ENCODE measurements at regions not wholly inside any gene's neighbourhood (a gene's known extent, or its start where the extent isn't known, plus 50 kb on each side); places are given as distances from the start of the nearest gene placed in this dataset.

DNA sequence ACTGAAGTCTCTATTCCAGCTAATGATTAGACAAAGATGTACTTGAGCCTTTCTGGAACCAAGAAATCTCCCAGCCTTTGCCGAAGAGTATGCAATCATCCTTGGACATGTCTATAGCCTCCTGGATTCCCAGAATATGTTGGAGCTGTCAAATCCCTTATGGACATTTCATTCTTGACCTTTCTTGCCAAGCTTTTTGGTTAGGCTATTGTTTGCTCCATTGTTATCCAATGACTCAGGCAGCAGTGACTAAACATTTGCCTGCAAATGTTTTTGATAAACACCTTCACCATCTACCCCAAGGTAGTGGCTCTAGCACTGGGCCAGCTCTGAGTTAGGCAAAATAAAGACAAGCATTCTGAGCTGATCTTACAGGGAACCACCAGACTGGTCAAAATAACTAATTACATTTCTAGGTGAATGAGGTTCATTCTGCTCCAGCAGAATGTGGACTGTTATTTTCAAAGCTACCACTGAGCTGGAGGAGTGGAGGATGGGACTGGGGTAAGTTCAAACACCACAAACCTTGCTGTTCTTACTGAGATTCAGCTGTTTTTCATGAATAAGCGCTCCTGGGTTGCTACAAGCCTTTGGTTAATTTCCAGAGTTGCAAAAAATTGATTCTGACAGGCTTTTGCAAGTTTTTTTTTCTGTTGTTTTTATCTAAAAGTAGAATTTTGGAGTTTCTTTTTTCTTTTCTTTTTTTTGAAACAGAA, 81.0 kb downstream of the TMEM270 start:
- BruUV-seq (replicated peaks) = no TSS peak
- Histone ChIP-seq H3K4me1 (ENCODE audit: control insufficient read depth, insufficient read depth, low read length) (0 out of 2 replicates have a peak, but pooled peaks cover 1% of the 10 kb centered on the region), H3K4me2 (ENCODE audit: low read depth, low read length) (no peak overlapping the region), H3K23ac (ENCODE audit: low read depth, low read length) (no peak overlapping the region), H3K14ac (replicated peaks; ENCODE audit: low read depth, low read length) (no peak overlapping the region), H3K79me1 (ENCODE audit: low read depth in 1 of 2, low read length in 2 of 2) (no peaks in the 10 kb centered on the region), H3K18ac (ENCODE audit: low read depth, low read length) (no peak overlapping the region), H2BK20ac (ENCODE audit: low read depth, low read length) (no peak overlapping the region), H3K9ac (ENCODE audit: low read depth, low read length) (no peak overlapping the region), H3K27ac (ENCODE audit: insufficient read depth, low read length) (no peak overlapping the region), H3K27me3 (ENCODE audit: control insufficient read depth, insufficient read depth, low read length) (no peaks in the 10 kb centered on the region), H3K36me3 (ENCODE audit: control insufficient read depth, insufficient read depth, low read length) (no peaks in the 10 kb centered on the region), H3K9me3 (ENCODE audit: control insufficient read depth, insufficient read depth, low read length) (peaks cover 5% of the 10 kb centered on the region; the same call in 1 of the 2 replicates), H3K4me3 (ENCODE audit: insufficient read depth, low read depth, low read length) (no peak overlapping the region), H2BK5ac (ENCODE audit: low read depth, low read length, poor library complexity, severe bottlenecking) (no peak overlapping the region), H2BK15ac (ENCODE audit: low read depth, low read length) (no peak overlapping the region), H2AK9ac (replicated peaks; ENCODE audit: low read depth, low read length, poor library complexity) (no peak overlapping the region), H3K9me1 (ENCODE audit: insufficient read depth, low read length) (no peaks in the 10 kb centered on the region), H4K8ac (ENCODE audit: low read depth in 2 of 2, low read length in 2 of 2) (no peak overlapping the region), H3K4ac (ENCODE audit: low read depth, low read length) (no peak overlapping the region), H4K5ac (ENCODE audit: low read depth, low read length) (no peak overlapping the region), H4K20me1 (ENCODE audit: insufficient read depth, low read length) (no peaks in the 10 kb centered on the region), H2AK5ac (ENCODE audit: low read depth, low read length) (no peak overlapping the region), H3K56ac (ENCODE audit: extremely low read depth, insufficient read depth, low read length) (no peak overlapping the region), H2BK120ac (ENCODE audit: low read depth, low read length) (no peak overlapping the region), H2AFZ (replicated peaks; ENCODE audit: low read length, poor library complexity) (no peak overlapping the region), H4K91ac (ENCODE audit: insufficient read depth, low read depth, low read length) (no peak overlapping the region)
- dilution Hi-C loops (cut with HindIII; ENCODE audit: low sequenced_read_pairs, unreplicated experiment) = no loop called here
- ChIA-PET POLR2A (ENCODE audit: unreplicated experiment) (no interaction called here), CTCF (interaction anchor here (0.7 kb wide), 1 partner anchor 37 kb away, joined by 3 read pairs; no protein-coding TSS in a partner anchor)
- intact Hi-C loops (cut with micrococcal nuclease) = no loop called here
- DNase-seq (peak; percentile 18), ATAC-seq (ENCODE audit: low read depth) (no peak; the same call in 1 of the 2 replicates)
- TF ChIP-seq POLR2A (IDR thresholded peaks at IDR 0.05; ENCODE audit: low read depth, low read length) = no peak
- TF ChIP-seq RAD21 (IDR thresholded peaks at IDR 0.05; ENCODE audit: low read length) = no peak
- in situ Hi-C loops (cut with MboI; ENCODE audit: low sequenced_read_pairs) = no loop called here
- WGBS, 2 experiments (ENCODE audit: extremely low coverage in 2 of 2, insufficient read length in 1 of 2) = no CpG with 5 or more reads among the region's 2 CpGs

Data from IMR-90 (cell line).